ENCODE measurements at regions not wholly inside any gene's neighbourhood (a gene's known extent, or its start where the extent isn't known, plus 50 kb on each side); places are given as distances from the start of the nearest gene placed in this dataset.

DNA sequence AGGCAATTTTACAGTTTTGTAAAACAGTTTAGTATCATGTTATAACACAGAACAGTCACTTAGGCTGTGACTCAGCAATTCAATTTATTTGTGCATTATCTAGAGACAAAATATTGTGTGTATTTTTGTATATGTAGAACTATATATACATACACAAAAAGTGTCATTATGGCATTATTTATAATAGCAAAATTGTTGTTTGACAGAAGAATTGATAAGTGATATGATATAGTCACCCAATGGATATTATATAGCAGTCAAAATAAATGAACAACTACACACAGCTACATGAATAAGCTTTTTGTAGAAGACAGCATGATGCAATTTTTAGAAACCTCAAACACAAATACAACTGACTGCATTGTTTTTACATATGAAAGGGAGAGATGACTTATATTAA, 334.0 kb downstream of the TRIB2 start:
- Histone ChIP-seq H3K4me3 (ENCODE audit: low read depth, low read length) (no peak overlapping the region), H3K36me3 (ENCODE audit: control insufficient read depth, insufficient read depth, low read length) (no peaks in the 10 kb centered on the region), H3K27me3 (ENCODE audit: control insufficient read depth, insufficient read depth, low read length) (no peaks in the 10 kb centered on the region)
- no peak for DNase-seq (ENCODE audit: low read depth)
- TF ChIP-seq, protein P1, sequence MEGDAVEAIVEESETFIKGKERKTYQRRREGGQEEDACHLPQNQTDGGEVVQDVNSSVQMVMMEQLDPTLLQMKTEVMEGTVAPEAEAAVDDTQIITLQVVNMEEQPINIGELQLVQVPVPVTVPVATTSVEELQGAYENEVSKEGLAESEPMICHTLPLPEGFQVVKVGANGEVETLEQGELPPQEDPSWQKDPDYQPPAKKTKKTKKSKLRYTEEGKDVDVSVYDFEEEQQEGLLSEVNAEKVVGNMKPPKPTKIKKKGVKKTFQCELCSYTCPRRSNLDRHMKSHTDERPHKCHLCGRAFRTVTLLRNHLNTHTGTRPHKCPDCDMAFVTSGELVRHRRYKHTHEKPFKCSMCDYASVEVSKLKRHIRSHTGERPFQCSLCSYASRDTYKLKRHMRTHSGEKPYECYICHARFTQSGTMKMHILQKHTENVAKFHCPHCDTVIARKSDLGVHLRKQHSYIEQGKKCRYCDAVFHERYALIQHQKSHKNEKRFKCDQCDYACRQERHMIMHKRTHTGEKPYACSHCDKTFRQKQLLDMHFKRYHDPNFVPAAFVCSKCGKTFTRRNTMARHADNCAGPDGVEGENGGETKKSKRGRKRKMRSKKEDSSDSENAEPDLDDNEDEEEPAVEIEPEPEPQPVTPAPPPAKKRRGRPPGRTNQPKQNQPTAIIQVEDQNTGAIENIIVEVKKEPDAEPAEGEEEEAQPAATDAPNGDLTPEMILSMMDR (IDR thresholded peaks at IDR 0.05; ENCODE audit: insufficient read depth, low read length, poor library complexity, severe bottlenecking), result no peak

DNA sequence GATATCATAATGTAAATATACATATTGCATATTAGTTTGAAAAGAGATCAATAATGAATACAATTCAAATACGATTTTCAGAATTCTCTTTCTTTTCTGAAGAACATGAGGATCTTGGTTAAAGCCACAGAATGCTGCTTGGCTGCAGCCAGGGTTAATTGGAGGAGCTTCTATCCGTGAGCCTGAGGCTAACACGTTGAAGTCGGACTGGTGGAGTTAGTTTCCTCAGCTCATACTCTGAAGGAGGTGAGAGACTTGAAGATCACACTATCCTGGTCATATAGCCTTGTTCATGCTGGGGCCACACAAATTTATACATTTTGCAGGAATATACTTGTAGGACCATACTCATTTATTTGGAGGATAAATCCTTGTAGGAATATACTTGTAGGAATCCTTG, 335.8 kb downstream of the TRIB2 start:
- DNase-seq (ENCODE audit: low read depth), result no peak
- Histone ChIP-seq H3K36me3 (ENCODE audit: control insufficient read depth, insufficient read depth, low read length) (no peaks in the 10 kb centered on the region), H3K4me3 (ENCODE audit: low read depth, low read length) (no peak overlapping the region), H3K27me3 (ENCODE audit: control insufficient read depth, insufficient read depth, low read length) (no peaks in the 10 kb centered on the region)
- TF ChIP-seq, protein P1 (IDR thresholded peaks at IDR 0.05; ENCODE audit: insufficient read depth, low read length, poor library complexity, severe bottlenecking), result no peak

DNA sequence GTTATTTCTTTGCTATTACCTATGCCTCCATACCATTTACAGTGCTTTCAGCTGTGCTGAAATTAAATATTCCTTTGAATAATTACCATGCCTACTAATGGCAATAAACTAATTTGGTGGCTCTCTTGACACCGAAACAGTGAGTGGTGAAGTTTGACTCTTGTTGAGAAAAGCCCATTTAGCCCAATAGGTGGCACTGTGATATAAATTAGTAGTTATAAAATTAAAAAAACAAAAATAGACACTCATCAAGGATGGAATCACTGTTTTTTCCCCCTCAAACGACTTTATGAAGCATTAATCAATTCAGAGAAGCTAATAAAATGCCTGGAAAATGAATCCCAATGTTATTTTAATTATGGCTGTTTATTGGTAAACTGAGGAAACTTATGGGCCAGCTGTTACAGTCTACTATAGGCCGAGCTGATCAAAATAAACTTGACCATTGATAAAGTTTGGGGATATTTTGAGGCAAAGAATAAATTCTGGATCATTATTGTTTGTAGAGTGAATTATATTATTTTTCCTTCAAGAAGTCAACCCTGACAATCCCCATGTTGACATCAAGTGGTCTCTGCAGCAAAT, 339.6 kb downstream of the TRIB2 start:
- TF ChIP-seq, protein P1 (IDR thresholded peaks at IDR 0.05; ENCODE audit: insufficient read depth, low read length, poor library complexity, severe bottlenecking), result peak; percentile 27
- no peak overlapping the region for H3K4me3 ChIP-seq (ENCODE audit: low read depth, low read length)
- no peak for DNase-seq (ENCODE audit: low read depth)
- no peaks in the 10 kb centered on the region for H3K27me3 ChIP-seq (ENCODE audit: control insufficient read depth, insufficient read depth, low read length)
- no peaks in the 10 kb centered on the region for H3K36me3 ChIP-seq (ENCODE audit: control insufficient read depth, insufficient read depth, low read length)

DNA sequence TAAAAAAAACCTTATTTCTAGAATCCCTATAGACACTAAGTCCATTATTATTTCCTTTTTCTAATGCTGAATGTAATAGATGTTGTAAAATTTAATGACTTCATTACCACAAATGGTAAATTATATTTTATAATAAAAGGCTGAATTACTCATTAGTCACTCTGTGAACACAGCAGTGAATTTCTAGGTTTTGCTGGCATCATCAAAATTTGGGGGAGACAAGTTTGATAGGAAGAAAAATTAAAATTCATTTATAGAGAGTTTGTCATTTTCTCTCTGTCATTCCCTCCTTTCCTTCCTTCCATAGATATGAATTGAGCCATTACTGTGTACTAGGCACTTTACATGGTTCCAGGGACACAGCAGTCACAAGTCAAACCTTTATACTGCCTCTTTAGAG, 340.9 kb downstream of the TRIB2 start:
- TF ChIP-seq, protein P1 (IDR thresholded peaks at IDR 0.05; ENCODE audit: insufficient read depth, low read length, poor library complexity, severe bottlenecking), result no peak
- Histone ChIP-seq H3K36me3 (ENCODE audit: control insufficient read depth, insufficient read depth, low read length) (no peaks in the 10 kb centered on the region), H3K27me3 (ENCODE audit: control insufficient read depth, insufficient read depth, low read length) (no peaks in the 10 kb centered on the region), H3K4me3 (ENCODE audit: low read depth, low read length) (no peak overlapping the region)
- DNase-seq (ENCODE audit: low read depth), result no peak

DNA sequence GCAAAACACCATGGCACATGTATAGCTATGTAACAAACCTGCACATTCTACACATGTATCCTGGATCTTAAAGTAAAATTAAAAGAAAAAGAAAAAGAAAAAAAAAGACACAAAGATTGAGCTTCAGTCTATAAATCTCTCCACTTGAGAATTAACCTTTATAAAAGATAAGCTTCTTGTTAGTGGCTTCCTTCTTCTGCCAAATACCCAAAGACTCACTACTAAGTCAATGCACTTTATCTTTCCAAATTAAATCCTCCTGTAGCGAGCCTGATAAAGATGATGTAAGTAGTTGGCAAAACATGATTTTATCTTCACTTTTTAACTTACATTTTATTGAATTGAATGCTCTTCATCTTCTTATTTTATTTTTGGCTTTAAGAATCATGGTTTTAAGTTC, 349.9 kb downstream of the TRIB2 start:
- TF ChIP-seq, protein P1 (IDR thresholded peaks at IDR 0.05; ENCODE audit: insufficient read depth, low read length, poor library complexity, severe bottlenecking), result no peak
- no peaks in the 10 kb centered on the region for H3K36me3 ChIP-seq (ENCODE audit: control insufficient read depth, insufficient read depth, low read length)
- DNase-seq (ENCODE audit: low read depth), result no peak
- H3K4me3 ChIP-seq (ENCODE audit: low read depth, low read length), result no peak overlapping the region
- no peaks in the 10 kb centered on the region for H3K27me3 ChIP-seq (ENCODE audit: control insufficient read depth, insufficient read depth, low read length)

DNA sequence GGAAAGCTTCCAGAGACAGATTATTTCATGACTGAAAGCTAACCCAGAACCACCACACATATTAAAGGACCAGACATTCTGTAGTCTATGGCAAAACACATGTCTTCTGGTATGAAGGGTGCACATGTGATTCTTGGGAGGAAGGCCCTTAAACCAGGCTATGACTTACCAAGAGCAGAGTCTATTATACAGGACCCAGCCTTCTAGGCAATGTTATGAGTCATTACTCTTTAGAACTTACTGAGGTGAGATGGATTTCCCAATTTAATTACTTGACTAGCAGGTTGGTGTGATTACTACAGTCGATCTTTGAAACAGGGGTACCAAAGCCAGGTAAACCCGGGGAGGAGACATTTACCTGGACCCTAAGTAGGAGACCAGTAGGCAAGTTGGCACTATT, 350.8 kb downstream of the TRIB2 start:
- TF ChIP-seq, protein P1 (IDR thresholded peaks at IDR 0.05; ENCODE audit: insufficient read depth, low read length, poor library complexity, severe bottlenecking), result no peak
- no peaks in the 10 kb centered on the region for H3K36me3 ChIP-seq (ENCODE audit: control insufficient read depth, insufficient read depth, low read length)
- H3K4me3 ChIP-seq (ENCODE audit: low read depth, low read length), result no peak overlapping the region
- H3K27me3 ChIP-seq (ENCODE audit: control insufficient read depth, insufficient read depth, low read length), result no peaks in the 10 kb centered on the region
- DNase-seq (ENCODE audit: low read depth), result no peak

Data from kidney epithelial cell (primary cell).